GM19043 (cell line): ENCODE measurements at regions not wholly inside any gene's neighbourhood (a gene's known extent, or its start where the extent isn't known, plus 50 kb on each side); places are given as distances from the start of the nearest gene placed in this dataset.

ENCODE experiments used
- ATAC-seq: cut with Tn5 transposase; IDR thresholded peaks from one replicate; pipeline ENCODE4 v1.9.1; 2021; ENCODE audit warnings: low read depth; ENCODE audit not compliant: unreplicated experiment

DNA sequence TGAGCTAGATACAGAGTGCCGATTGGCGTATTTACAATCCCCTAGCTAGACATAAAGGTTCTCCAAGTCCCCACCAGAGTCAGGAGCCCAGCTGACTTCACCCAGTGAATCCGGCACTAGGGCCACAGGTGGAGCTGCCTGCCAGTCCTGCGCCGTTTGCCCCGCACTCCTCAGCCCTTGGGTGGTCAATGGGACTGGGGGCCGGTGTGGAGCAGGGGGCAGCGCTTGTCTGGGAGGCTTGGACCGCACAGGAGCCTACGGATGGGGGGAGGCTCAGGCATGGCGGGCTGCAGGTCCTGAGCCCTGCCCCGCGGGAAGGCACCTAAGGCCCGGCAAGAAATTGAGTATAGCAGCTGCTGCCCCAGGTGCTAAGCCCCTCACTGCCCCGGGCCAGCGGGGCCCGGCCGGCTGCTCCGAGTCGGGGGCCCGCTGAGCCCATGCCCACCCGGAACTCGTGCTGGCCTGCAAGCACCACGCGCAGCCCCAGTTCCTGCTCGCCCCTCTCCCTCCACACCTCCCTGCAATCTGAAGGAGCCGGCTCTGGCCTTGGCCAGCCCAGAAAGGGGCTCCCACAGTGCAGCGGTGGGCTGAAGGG, 1113.8 kb upstream of the LRRTM3 start:
- no peak for ATAC-seq

DNA sequence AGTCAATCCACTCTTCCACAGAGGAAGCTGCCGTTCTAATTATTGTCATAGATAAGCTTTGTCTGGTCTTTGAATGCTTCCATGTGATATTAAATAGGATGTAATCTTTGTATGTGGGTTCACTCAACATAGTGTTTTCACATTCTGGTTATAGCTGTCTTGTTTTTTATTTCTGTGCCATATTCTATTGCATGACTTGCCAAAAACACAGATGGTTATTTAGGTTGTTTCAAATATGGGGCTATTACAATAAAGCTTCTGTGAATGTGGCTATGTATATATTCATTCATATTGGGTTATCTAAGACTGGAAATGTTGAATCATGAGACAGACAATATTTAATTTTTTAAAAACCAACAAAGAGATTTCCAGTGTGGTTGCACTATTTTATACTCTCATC, 1109.3 kb upstream of the LRRTM3 start:
- ATAC-seq: no peak

DNA sequence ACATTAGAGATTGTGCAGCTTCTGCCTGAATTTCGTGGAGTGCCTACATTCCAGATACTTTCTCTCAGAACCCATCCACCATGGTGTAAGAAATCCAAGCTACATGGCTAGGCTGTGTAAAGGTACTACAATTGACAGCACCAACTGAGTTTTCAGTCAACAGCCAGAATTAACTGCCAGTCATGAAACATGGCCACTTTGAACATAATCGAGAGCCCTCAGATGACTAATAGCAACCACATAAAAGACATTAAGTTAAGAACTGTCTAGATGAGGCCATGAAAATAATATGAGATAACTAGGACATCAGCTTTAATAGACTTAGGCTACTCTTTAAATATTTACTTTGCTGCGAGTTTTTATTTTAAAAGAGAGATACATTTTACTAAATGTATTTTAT, 1106.8 kb upstream of the LRRTM3 start:
- ATAC-seq: no peak

DNA sequence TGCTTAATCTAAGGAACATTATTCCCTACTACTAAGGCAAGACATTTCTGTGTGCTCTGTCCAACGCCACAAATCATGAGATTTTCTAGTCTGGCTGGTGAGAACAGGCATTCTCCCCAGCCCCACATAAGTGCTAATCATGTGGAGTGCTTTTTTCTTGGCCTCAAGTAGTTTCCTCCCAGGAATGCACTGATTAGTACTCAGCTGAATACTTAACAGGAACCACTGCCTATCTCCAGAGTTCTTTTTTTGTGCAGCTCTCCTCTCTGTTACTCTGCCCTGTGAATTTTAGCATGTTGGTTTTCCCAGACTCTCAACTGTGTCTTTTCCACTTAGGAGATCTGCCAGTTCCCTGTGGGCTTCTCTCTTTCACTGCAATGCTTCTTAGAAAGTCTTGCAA, 1098.5 kb upstream of the LRRTM3 start:
- no peak for ATAC-seq

DNA sequence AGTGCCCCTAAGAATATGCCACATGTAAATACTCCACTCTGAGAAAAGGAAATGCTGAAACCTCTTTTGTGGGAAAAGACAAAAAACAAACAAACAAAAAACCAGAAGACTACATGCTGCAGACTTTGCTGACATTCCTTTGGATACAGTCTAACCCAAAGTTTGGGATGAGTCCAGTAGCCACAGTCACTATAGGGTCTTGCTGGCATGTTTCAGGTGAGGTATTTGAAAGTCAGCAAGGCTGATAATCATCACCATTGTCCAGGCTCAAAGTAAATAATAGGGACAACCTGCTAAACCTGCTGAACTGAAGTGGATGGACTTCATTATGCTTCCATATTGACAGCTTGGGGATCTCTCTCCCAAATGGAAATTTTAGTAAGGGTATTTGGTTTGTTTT, 1087.0 kb upstream of the LRRTM3 start:
- ATAC-seq: no peak

DNA sequence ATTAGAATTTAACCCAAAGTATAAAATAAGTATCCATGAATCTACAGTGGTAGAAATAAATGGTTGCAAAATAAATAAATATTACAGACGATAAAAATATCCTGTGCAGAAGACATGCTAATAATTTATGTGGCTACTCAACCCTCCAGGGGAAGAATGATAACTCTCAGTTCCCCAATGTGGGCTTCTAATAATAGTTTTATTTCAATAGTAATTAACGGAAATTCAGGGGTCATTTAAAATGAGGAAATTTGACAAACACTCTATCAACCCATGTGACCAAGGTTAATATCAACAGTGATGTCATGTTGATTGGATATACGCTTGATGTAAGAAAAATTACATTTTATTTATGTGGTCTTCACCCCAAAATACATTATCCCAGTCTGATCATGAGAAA, 1082.6 kb upstream of the LRRTM3 start:
- ATAC-seq: no peak

DNA sequence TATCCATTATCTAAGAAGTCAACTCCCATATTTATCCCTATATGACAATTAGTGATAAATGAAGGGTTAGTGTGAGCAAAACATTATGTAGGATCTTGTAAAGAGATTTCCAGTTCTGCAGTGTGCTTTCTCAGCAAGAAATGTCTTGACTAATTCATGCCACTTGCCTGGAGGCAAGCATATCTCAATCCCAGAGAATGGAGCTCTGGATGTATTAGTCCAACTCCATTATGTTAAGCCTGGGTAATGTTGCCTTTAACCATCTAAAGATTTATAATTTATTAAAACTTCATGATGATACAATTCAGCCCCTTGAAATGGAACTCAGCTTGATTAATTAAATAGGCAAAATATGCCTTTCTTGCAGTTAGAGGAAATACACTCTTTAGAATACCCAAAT, 1079.9 kb upstream of the LRRTM3 start:
- ATAC-seq: no peak

DNA sequence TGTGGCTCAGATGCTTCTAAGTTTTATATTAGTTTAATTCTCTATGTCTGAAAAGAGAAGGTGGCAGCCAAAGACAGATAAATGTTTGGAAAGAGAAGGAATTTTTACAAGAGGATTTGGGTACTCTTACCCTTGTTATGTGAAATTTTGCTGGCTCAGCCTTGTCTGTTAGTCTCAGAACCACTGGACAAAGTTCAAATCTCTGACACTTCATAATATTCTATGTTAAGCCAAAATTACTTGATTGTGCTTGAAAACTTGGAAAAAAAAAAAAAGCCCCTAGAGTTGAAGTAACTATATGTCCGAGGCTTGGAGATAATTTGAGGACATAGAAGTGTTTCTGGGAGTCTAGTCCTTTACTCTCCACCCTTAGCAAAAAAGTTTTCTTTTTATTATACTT, 1079.3 kb upstream of the LRRTM3 start:
- no peak for ATAC-seq

DNA sequence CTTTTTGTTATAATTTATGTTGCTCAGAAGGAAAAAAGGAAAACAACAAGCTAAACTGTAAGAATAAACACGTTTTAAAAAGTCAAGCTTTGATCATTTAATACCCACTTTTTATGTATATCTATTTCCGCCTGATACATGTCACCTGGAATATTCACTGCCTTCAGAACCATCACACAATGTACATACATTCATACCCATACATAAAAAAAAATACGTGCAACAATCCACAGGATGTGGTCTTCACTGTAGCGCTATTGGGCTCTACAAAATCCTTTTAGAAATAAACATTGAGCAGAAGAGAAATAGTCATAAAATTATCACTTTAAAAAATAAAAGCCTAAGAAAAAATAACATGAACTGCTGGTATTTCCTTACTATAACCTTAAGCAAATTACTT, 1078.9 kb upstream of the LRRTM3 start:
- ATAC-seq: no peak

DNA sequence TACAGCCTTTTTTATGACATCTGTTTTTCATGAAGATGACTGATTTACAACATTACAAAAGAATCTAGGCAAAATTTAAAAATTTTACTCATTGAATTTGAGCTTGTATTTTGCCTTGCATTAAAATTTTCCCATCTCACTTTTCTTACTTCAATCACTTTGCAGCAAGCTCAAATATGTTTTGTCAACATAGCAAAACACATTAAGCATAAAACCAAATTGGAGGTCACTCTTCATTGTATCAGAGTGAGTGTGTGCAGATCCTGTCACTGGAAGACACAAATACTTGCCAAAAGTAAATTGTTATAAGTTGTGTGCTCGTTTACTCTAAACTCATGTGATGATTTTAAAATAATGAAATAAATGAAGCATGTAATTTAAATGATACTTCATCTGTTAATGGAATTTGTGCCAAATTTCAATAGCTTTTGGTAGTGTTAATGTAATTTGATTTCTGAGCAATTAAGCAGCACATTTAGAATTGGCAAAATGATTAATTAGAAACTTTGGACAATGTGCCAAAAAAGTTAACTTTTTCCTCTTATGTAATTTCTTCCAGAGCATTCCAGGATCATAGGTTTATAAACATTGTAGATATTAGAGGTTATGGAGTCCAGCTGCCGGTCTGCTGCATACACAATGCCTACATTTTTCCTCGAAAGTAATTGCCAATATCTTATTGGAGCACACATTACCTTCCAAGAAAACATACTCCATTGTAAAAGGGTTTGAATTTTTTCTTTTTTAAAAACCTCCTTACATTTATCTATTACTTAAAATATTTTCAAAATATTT, 1078.2 kb upstream of the LRRTM3 start:
- ATAC-seq: no peak

DNA sequence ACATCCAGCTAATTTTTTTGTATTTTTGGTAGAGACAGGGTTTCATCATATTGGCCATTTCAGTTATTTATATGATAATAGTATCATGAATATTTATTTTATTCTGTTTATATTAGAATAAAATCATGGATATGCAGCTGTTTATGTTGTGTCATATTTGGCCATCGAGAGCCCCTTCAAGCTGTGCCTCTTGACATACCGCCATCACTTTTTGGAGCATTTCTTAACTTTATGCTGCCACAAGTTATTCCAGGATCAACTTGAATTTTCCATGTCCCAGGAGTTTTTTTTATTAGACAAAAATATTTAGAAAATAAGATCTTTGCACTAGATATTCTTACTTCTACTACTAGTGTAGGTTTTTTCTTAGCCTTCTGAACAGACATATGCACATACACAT, 1067.0 kb upstream of the LRRTM3 start:
- ATAC-seq: no peak

DNA sequence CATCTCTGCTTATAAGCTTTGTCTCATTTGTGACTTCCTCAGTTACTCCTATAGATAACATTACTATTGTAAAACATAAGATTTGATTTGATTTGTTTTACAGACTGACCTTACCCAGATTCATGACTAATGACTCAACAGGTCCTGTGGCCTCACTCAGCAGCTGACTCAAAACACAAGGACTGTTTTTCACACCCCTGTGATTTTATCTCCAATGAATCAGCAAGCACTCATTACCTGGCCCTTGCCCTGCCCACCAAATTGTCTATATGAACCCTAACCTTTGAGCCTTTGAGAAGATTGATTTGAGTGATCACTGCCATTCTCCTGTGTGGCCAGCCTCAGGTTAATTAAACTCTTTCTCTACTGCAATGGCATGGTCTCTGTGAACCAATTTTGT, 1064.6 kb upstream of the LRRTM3 start:
- no peak for ATAC-seq
